ENCODE measurements at regions not wholly inside any gene's neighbourhood (a gene's known extent, or its start where the extent isn't known, plus 50 kb on each side); places are given as distances from the start of the nearest gene placed in this dataset.

GRCh38 chr18:30343090-30343489 lies 699.5 kb downstream of the DSC3 start:
- Histone ChIP-seq H3K4me1 (ENCODE audit: control insufficient read depth, insufficient read depth, low read length) (no peaks in the 10 kb centered on the region), H3K4me3 (ENCODE audit: low read length) (no peak overlapping the region), H3K9ac (ENCODE audit: low read length) (no peak overlapping the region), H3K27me3 (ENCODE audit: control insufficient read depth, insufficient read depth, low read length) (no peaks in the 10 kb centered on the region), H3K36me3 (ENCODE audit: control insufficient read depth, insufficient read depth, low read length) (no peaks in the 10 kb centered on the region), H3K27ac (ENCODE audit: low read depth, low read length) (no peak overlapping the region)

DNA sequence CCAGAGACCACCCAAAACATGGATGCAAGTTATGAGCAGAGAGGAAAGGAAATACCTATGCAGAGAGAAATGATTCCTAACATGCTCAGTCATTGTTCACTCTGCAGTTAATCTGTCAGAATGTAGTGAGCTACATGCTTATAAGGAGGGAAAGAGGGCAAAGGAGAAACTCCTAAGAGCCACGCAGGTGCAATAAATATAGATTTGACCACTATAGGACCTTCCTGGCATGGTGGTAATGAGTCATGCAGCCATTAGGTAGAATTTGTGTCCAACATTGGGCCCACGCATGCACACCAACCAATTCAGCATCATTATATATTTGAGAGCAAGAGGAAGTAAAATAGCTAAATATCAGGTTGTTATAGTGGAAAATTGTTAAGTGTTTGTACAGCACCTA lies 699.9 kb downstream of the DSC3 start:
- Histone ChIP-seq H3K4me1 (ENCODE audit: control insufficient read depth, insufficient read depth, low read length) (no peaks in the 10 kb centered on the region), H3K27me3 (ENCODE audit: control insufficient read depth, insufficient read depth, low read length) (no peaks in the 10 kb centered on the region), H3K4me3 (ENCODE audit: low read length) (no peak overlapping the region), H3K9ac (ENCODE audit: low read length) (no peak overlapping the region), H3K36me3 (ENCODE audit: control insufficient read depth, insufficient read depth, low read length) (no peaks in the 10 kb centered on the region), H3K27ac (ENCODE audit: low read depth, low read length) (no peak overlapping the region)

DNA sequence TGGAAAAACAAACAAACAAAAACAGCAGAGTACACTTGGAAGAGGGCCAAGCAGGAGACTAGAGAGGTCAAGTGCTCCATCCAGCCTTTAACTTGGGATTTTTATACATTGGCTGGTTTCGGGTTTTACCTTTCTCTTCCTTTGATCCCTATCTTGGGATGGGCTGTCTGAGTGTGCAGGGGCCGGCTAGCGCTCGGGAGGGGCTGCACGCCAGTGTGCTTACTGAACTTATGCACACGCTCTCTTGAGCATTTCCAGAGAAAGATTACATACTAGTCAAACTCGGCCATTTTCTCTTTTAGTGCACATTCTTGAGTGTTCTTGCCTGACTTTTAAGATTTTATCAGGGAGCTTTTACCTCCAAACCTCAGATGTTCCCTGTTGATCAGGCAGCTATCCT lies 707.8 kb downstream of the DSC3 start:
- Histone ChIP-seq H3K36me3 (ENCODE audit: control insufficient read depth, insufficient read depth, low read length) (no peaks in the 10 kb centered on the region), H3K27me3 (ENCODE audit: control insufficient read depth, insufficient read depth, low read length) (no peaks in the 10 kb centered on the region), H3K9ac (ENCODE audit: low read length) (no peak overlapping the region), H3K4me1 (ENCODE audit: control insufficient read depth, insufficient read depth, low read length) (no peaks in the 10 kb centered on the region), H3K4me3 (ENCODE audit: low read length) (no peak overlapping the region), H3K27ac (ENCODE audit: low read depth, low read length) (no peak overlapping the region)

DNA sequence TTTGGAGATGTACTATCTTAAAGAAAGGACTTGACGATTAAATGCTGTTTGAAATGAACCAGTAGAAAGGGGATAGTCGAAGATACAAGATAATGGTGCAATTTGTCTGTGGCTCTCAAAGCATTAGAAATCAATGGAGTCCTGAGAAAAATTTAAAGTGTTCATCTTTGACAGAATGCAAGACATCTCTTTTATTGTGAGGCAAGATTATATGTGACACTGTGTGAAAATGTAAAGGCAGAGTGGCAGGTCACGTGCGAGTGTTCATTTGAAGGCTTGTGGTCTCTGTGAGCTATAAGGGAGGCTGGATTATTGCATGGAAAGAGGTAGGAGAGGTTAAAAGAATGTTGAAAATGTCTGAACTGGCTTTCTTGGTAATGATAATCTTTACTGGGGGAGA lies 709.2 kb downstream of the DSC3 start:
- H3K27me3 ChIP-seq (ENCODE audit: control insufficient read depth, insufficient read depth, low read length): no peaks in the 10 kb centered on the region
- H3K27ac ChIP-seq (ENCODE audit: low read depth, low read length): no peak overlapping the region
- H3K36me3 ChIP-seq (ENCODE audit: control insufficient read depth, insufficient read depth, low read length): no peaks in the 10 kb centered on the region
- no peak overlapping the region for H3K4me3 ChIP-seq (ENCODE audit: low read length)
- H3K4me1 ChIP-seq (ENCODE audit: control insufficient read depth, insufficient read depth, low read length): no peaks in the 10 kb centered on the region
- no peak overlapping the region for H3K9ac ChIP-seq (ENCODE audit: low read length)

DNA sequence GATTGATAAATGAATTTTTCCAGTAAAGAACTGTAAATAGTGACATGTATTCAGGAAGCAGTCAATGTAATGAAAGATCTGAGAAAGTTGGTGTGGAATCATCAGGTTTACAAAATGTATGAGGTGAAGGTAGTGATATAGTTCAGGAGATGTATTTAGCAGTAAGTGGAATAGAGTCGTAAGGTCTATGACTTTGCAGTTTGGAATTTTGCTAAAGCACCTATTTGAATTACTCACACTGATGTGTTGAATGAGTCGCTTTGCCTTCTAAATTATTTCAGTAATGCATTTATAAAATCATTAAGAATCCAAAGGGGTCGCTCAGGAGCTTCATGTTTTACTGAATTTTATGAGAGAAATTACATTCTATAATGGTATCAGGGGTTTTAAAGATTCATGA lies 713.7 kb downstream of the DSC3 start:
- H3K4me3 ChIP-seq (ENCODE audit: low read length): no peak overlapping the region
- H3K4me1 ChIP-seq (ENCODE audit: control insufficient read depth, insufficient read depth, low read length): no peaks in the 10 kb centered on the region
- H3K27me3 ChIP-seq (ENCODE audit: control insufficient read depth, insufficient read depth, low read length): no peaks in the 10 kb centered on the region
- H3K36me3 ChIP-seq (ENCODE audit: control insufficient read depth, insufficient read depth, low read length): no peaks in the 10 kb centered on the region
- no peak overlapping the region for H3K9ac ChIP-seq (ENCODE audit: low read length)
- no peak overlapping the region for H3K27ac ChIP-seq (ENCODE audit: low read depth, low read length)

DNA sequence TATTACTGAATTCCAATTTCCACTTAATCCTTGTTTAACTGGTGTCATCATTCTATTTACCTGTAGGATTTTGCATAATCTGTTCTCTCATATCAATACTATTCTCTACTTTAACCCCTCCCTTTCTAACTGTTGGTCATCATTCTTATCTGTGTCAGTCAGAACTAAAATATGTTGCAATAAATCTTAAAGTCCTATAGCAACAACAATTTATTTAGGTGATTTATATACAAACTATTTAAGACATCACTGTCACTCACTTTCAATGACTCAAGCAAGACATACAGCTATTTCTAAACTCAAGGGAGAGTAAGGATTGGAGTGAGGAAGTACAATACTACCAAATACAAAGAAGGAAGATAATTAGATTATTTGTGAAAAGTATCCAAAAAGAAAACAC lies 740.4 kb downstream of the DSC3 start:
- Histone ChIP-seq H3K9ac (ENCODE audit: low read length) (no peak overlapping the region), H3K4me3 (ENCODE audit: low read length) (no peak overlapping the region), H3K27me3 (ENCODE audit: control insufficient read depth, insufficient read depth, low read length) (no peaks in the 10 kb centered on the region), H3K4me1 (ENCODE audit: control insufficient read depth, insufficient read depth, low read length) (no peaks in the 10 kb centered on the region), H3K36me3 (ENCODE audit: control insufficient read depth, insufficient read depth, low read length) (no peaks in the 10 kb centered on the region), H3K27ac (ENCODE audit: low read depth, low read length) (no peak overlapping the region)

DNA sequence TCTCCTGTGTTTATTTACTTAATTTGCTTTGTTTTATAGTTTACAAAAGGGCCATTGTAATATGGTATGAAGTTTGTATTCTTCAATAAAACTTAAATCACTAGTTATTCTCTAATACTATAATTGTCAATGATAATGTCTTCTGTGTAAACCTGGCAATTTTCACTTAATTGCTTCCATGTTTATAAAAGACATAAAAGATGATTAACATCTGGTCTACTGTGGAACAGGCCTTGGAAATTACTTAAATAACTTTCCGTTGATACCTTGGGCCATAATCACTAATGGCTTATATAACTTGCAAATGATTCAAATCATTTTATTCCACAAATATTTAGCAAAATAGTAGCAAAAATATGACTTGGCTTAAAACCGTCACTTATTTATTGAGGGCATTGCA lies 743.8 kb downstream of the DSC3 start:
- Histone ChIP-seq H3K9ac (ENCODE audit: low read length) (no peak overlapping the region), H3K36me3 (ENCODE audit: control insufficient read depth, insufficient read depth, low read length) (no peaks in the 10 kb centered on the region), H3K27ac (ENCODE audit: low read depth, low read length) (no peak overlapping the region), H3K4me1 (ENCODE audit: control insufficient read depth, insufficient read depth, low read length) (no peaks in the 10 kb centered on the region), H3K27me3 (ENCODE audit: control insufficient read depth, insufficient read depth, low read length) (no peaks in the 10 kb centered on the region), H3K4me3 (ENCODE audit: low read length) (no peak overlapping the region)

DNA sequence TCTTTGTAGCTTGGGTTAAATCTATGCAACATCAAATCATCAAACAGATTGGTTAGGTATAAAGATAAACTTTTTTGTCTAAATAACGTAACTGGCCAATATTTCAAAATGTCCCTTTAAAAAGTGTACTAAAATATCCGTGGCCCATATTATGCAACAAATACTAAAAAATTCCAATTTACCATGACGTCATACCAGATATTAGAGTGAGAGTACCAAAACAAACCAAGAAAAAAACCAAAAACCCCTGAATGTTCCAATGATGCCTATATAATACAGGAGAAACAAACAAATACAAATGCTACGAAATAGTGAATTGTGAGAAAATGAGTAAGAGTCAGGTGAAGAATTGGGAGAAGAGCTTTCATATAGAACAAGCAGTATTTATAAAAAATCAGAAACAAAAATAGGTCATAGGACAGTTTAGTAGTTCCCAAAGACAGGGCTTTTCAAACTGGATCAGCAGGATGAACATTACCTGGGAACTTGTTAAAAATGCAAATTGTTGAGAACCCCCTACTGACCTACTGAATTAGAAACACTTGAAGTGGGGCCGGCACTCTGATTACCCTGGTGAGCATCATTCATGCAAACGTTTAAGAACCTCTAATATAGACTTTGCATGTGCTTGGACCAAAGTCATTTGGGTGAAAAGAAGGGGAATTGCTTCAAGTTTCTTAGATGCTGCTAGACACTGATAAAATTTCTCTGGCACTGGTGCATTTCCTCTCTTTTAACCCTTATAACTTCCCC lies 753.7 kb downstream of the DSC3 start:
- no peak overlapping the region for H3K9ac ChIP-seq (ENCODE audit: low read length)
- no peaks in the 10 kb centered on the region for H3K36me3 ChIP-seq (ENCODE audit: control insufficient read depth, insufficient read depth, low read length)
- H3K4me1 ChIP-seq (ENCODE audit: control insufficient read depth, insufficient read depth, low read length): no peaks in the 10 kb centered on the region
- no peak overlapping the region for H3K27ac ChIP-seq (ENCODE audit: low read depth, low read length)
- H3K4me3 ChIP-seq (ENCODE audit: low read length): no peak overlapping the region
- H3K27me3 ChIP-seq (ENCODE audit: control insufficient read depth, insufficient read depth, low read length): no peaks in the 10 kb centered on the region

GRCh38 chr18:30280861-30281470 lies 761.6 kb downstream of the DSC3 start:
- Histone ChIP-seq H3K27ac (ENCODE audit: low read depth, low read length) (no peak overlapping the region), H3K36me3 (ENCODE audit: control insufficient read depth, insufficient read depth, low read length) (no peaks in the 10 kb centered on the region), H3K4me3 (ENCODE audit: low read length) (no peak overlapping the region), H3K27me3 (ENCODE audit: control insufficient read depth, insufficient read depth, low read length) (no peaks in the 10 kb centered on the region), H3K9ac (ENCODE audit: low read length) (no peak overlapping the region), H3K4me1 (ENCODE audit: control insufficient read depth, insufficient read depth, low read length) (no peaks in the 10 kb centered on the region)

- H3K27ac ChIP-seq (ENCODE audit: low read depth, low read length): no peak overlapping the region
- no peak overlapping the region for H3K9ac ChIP-seq (ENCODE audit: low read length)
- H3K27me3 ChIP-seq (ENCODE audit: control insufficient read depth, insufficient read depth, low read length): no peaks in the 10 kb centered on the region
- no peaks in the 10 kb centered on the region for H3K4me1 ChIP-seq (ENCODE audit: control insufficient read depth, insufficient read depth, low read length)
- H3K4me3 ChIP-seq (ENCODE audit: low read length): no peak overlapping the region
- no peaks in the 10 kb centered on the region for H3K36me3 ChIP-seq (ENCODE audit: control insufficient read depth, insufficient read depth, low read length)
Measured at GRCh38 chr18:30280186-30280585, 762.4 kb downstream of the DSC3 start.

DNA sequence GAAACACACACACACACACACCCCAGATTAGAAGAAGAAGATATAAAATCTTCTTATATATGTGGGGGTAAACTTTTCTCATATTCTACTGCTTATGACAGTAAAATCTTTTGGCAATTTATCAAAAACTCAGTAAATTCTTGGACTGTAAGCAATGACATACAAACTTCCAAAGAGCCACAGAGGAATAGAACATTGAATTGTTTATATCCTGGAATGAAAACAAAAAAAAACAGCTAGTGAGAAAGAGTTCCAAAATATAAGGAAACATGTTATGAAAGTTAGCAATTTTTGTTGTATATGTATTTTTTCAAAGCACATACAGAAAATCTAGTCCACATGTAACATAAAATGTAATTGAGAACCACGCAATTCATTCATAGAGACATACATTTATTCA lies 764.9 kb downstream of the DSC3 start:
- H3K27ac ChIP-seq (ENCODE audit: low read depth, low read length): no peak overlapping the region

DNA sequence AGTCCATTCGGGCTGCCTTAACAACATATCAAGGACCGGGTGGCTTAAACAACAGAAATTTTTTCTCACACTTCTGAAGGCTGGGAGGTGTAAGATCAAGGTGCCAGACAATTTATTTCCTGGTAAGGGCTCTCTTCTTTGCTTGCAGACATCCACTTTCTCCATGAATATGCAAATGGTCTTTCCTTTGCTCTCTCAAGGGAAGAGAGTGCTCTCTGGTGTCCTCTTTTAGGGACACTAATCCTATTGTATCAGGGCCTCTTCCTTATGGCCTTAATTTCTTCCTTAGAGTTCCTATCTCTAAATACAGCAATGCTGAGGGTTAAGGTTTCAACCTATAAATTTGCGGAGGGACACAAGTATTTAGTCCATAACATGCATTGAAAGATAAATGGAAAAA lies 770.8 kb downstream of the DSC3 start:
- H3K9ac ChIP-seq (ENCODE audit: low read length): no peak overlapping the region
- no peaks in the 10 kb centered on the region for H3K4me1 ChIP-seq (ENCODE audit: control insufficient read depth, insufficient read depth, low read length)
- H3K27me3 ChIP-seq (ENCODE audit: control insufficient read depth, insufficient read depth, low read length): no peaks in the 10 kb centered on the region
- H3K36me3 ChIP-seq (ENCODE audit: control insufficient read depth, insufficient read depth, low read length): no peaks in the 10 kb centered on the region
- no peak overlapping the region for H3K27ac ChIP-seq (ENCODE audit: low read depth, low read length)
- H3K4me3 ChIP-seq (ENCODE audit: low read length): no peak overlapping the region

More for the DNA sequence above, 764.9 kb downstream of the DSC3 start:
- no peak overlapping the region for H3K4me3 ChIP-seq (ENCODE audit: low read length)
- H3K36me3 ChIP-seq (ENCODE audit: control insufficient read depth, insufficient read depth, low read length): no peaks in the 10 kb centered on the region
- H3K4me1 ChIP-seq (ENCODE audit: control insufficient read depth, insufficient read depth, low read length): no peaks in the 10 kb centered on the region
- no peaks in the 10 kb centered on the region for H3K27me3 ChIP-seq (ENCODE audit: control insufficient read depth, insufficient read depth, low read length)
- H3K9ac ChIP-seq (ENCODE audit: low read length): no peak overlapping the region

DNA sequence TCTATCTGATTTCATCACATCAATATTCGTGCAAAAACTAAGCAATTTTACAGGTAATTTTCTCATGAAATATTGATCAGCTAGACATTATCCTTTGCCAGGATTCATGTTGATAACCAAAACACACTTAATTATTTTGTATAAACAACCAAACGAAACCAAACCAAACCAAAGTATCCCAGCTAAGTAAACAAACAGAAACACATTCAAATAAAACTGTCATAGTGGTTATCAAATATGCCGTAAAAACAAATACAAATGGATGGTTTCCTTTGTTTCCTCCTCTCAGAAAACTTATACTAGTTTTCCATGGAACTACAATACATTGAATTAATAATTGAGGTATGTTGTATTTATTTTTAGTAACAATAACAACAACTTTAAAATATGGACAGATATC lies 777.4 kb downstream of the DSC3 start:
- Histone ChIP-seq H3K9ac (ENCODE audit: low read length) (no peak overlapping the region), H3K4me3 (ENCODE audit: low read length) (no peak overlapping the region), H3K27me3 (ENCODE audit: control insufficient read depth, insufficient read depth, low read length) (no peaks in the 10 kb centered on the region), H3K4me1 (ENCODE audit: control insufficient read depth, insufficient read depth, low read length) (no peaks in the 10 kb centered on the region), H3K27ac (ENCODE audit: low read depth, low read length) (no peak overlapping the region), H3K36me3 (ENCODE audit: control insufficient read depth, insufficient read depth, low read length) (no peaks in the 10 kb centered on the region)
